HG02938 (cell line): ENCODE measurements at regions not wholly inside any gene's neighbourhood (a gene's known extent, or its start where the extent isn't known, plus 50 kb on each side); places are given as distances from the start of the nearest gene placed in this dataset.

ENCODE experiments used
- ATAC-seq: cut with Tn5 transposase; IDR thresholded peaks from one replicate; pipeline ENCODE4 v1.9.1; 2021; ENCODE audit warnings: mild to moderate bottlenecking, moderate library complexity; ENCODE audit not compliant: unreplicated experiment

DNA sequence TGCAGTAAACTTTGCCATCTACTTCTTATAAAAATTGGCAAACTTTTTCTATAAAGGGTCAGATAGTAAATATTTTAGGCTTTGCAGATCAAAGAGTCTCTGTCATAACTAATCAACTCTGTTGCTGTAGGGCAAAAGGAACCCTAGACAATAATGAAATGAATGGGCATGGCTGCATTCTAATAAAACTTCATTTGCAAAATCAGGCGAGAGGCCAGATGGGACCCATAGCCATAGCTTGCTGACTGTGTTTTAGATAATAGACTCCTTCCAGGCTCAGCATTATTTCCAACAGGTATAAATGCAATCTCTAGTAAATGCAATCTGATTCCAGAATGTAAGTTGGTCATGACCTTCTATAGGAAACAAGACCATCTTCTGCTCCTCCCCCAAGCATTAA lies 490.7 kb downstream of the TOX3 start:
- ATAC-seq: no peak

DNA sequence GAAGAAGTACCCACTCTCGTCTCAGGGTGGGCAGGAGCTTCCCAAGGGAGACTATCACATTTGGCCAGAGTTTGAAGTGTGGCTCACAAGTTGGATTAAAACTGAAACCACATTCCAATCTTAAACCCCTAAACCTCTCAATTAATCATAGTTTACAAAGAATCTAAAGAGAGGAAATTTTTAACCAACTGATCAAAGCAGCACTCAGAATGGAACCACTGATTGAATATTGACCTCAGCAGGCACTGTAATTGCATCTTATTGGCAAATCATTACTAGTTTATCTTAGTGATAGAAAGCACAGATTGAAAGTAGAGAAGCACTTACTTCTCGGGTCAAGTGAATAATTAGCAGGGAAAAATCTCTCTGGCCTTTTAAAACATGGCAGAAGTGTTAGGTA lies 491.6 kb downstream of the TOX3 start:
- ATAC-seq: no peak

DNA sequence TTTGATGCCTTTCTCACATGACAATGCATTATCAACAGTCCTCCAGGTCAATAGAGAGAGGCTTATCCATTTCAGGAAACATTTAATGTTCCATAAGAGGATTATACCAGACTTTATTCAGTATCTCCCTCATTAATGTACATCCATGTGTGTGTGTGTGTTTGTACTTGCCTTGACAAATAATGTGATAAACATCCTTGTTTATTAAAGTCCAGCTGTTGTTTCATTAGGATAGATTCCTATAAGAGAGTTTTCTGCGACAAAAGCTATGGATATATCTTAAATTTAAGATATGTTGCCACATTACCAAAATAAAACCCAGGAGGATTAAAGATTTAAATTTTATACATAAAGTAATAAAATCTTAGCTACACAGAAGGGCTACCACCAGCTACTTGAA lies 492.6 kb downstream of the TOX3 start:
- no peak for ATAC-seq

GRCh38 chr16:52052818-52053217 lies 494.1 kb downstream of the TOX3 start:
- ATAC-seq: no peak

GRCh38 chr16:52051414-52052172 lies 495.4 kb downstream of the TOX3 start:
- no peak for ATAC-seq

DNA sequence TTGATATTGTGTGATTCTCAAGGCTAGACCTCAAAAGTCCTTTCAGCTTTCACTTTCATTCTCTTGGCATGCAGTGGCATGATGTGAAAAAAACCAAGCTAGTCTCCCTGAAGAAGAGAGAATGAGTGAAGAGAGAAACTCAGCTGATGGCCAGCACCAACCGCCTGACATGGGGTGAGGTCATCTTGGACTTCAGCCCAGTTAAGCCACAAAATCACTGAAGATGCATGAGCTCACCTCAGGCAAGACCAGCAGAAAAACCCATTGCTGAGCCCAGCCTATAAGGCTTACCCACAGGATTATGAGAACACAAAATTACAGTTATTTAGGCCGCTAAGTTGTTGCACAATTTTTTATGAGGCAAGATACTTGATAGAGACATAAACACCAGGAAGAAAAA lies 496.5 kb downstream of the TOX3 start:
- ATAC-seq: no peak

- no peak for ATAC-seq
These were observed 511.5 kb downstream of the TOX3 start for GRCh38 chr16:52035436-52035835.

DNA sequence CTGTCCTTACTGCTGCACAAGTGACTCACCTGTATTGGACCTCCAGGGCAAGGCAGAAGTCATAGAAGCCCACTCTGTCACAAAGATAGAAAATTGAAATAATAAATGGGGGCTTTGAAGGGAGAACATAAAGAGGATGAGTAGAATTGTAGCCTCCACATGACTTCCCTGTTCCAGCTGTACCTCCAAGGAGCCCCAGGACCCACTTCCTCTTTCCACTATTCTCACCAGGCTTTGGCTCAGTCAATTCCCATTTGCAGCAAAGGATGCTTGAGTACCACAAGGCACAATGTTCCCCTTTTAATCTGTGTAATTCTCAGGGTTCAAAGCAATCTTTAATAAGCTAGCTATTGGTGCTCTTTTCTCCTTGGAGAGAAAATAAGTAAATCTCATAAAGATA lies 512.1 kb downstream of the TOX3 start:
- ATAC-seq: no peak

DNA sequence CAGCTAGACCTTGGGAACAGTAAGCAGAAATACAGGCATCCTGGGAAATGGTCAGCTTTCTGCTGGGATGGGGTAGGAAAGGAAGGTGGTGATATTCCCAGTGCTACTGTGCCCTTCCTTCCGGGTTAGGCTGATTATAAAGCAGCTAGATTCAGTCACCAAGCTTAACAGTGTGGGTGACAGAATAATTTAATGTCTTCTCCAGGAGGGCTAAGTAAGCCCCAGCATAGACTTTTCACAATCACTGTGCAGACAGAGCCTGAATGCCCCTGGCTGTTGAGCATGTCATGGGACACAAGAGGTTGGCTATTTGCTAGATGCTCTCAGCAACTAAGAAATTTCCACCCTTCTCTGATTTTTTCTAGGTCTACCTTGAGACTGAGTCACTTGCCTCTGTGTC lies 513.0 kb downstream of the TOX3 start:
- ATAC-seq: no peak

- no peak for ATAC-seq
These were observed 524.0 kb downstream of the TOX3 start for GRCh38 chr16:52022980-52023379.

DNA sequence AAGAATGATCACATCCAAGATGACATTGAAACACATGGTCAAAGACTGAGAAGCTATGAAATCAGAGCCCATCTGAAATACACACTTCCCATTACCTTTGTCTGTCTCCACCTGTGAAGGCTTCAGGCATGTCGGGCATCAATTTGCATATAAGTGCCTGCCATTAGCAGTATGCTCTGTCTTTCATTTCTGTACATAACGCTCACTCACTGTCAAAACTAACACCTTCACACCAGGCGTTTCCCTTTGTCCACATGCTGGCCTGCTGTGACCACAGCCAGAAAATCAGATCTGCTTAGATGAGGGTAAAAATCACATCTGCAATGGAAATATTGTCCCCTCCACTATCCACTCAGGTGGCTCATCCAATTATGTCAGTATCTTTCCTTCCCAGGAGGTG lies 524.8 kb downstream of the TOX3 start:
- ATAC-seq: no peak

- no peak for ATAC-seq
These were observed 530.6 kb downstream of the TOX3 start for GRCh38 chr16:52016387-52016786.

DNA sequence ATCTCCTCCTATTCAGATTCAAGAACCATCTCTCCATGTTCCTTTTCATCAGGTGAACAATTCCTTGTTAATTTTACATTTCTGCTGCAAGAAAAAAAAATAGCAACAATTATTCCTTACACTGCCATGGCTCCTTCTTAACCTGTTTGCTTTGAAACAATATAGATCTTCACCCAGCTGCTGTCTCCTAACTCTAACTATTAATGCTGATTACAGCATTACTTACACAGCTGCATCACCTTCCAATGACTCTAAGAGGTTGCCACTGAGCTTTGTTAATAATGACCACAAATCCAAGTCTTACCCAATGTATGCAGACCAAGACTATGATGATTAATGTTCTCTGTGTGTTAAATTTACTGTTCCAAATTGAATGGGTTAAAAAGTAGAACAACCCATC lies 541.4 kb downstream of the TOX3 start:
- no peak for ATAC-seq

DNA sequence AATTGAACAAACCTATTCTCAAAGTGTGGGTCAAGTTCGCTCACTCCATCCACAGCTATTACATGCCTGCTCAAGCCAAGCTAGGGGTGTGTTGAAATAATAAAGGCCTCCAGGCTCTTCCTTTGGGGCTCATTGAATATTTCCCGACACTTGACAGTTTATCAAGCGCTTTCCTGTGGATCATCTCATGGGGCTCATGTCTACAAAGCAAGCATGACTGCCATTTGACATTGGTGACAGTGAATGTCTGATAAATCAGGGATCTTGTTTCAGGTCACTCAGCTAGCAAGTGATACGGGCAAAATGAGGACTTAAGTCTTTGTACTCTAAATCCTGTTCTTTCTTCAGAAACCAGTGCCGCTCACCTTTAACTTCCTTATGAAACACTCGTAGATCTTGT lies 542.6 kb downstream of the TOX3 start:
- no peak for ATAC-seq

- ATAC-seq: no peak
These were observed 544.9 kb downstream of the TOX3 start for GRCh38 chr16:52002026-52002425.

- no peak for ATAC-seq
These were observed 550.4 kb downstream of the TOX3 start for GRCh38 chr16:51996516-51996915.

- ATAC-seq: no peak
These were observed 552.3 kb downstream of the TOX3 start for GRCh38 chr16:51994597-51994996.

- no peak for ATAC-seq
These were observed 557.2 kb downstream of the TOX3 start for GRCh38 chr16:51989637-51990230.

DNA sequence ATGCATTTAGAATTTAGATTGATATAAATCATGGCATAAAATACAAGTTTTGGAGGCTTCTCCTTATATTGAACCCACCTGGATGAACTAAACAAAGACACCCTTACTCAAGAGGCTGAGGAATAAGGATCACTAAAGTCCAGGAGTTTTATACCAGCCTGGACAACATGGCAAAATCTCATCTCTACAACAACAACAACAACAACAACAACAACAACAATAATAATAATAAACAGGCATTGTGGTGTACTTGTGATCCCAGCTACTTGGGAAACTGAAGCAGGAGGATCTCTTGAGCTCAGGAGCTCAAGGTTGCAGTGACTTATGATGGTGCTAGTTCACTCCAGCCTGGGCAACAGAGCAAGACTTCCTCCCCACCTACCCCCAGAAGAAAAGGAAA lies 558.0 kb downstream of the TOX3 start:
- ATAC-seq: no peak

GRCh38 chr16:51987519-51987918 lies 559.4 kb downstream of the TOX3 start:
- ATAC-seq: no peak

GRCh38 chr16:51986717-51987116 lies 560.2 kb downstream of the TOX3 start:
- no peak for ATAC-seq

GRCh38 chr16:51986301-51986700 lies 560.6 kb downstream of the TOX3 start:
- no peak for ATAC-seq

- ATAC-seq: no peak
These were observed 561.8 kb downstream of the TOX3 start for GRCh38 chr16:51985126-51985525.
